Embryonic facial prominence (tissue), 1 donor: ENCODE measurements at regions not wholly inside any gene's neighbourhood (a gene's known extent, or its start where the extent isn't known, plus 50 kb on each side); places are given as distances from the start of the nearest gene placed in this dataset.
"Not testable (repeated sequence)": the region's sequence is repeated elsewhere in the genome, so short reads cannot be mapped to it uniquely, and the experiment has no call there.

Experiments
- DNase-seq: peaks from one replicate; pipeline ENCODE4 v3.0.0-alpha.2; 2016; ENCODE audit errors: extremely low spot score

- DNase-seq: no peak
These were observed 57.8 kb downstream of the OR2B2 start for GRCh38 chr6:27854421-27854820.

GRCh38 chr6:27851440-27851839, 60.8 kb downstream of the OR2B2 start:
- DNase-seq: no peak

GRCh38 chr6:27849001-27849400, 63.2 kb downstream of the OR2B2 start:
- not testable (repeated sequence) for DNase-seq

- DNase-seq: no peak
These were observed 64.5 kb downstream of the OR2B2 start for GRCh38 chr6:27847706-27848105.

- DNase-seq: no peak
These were observed 71.6 kb downstream of the OR2B2 start for GRCh38 chr6:27840572-27840971.

GRCh38 chr6:27839626-27840475, 72.3 kb downstream of the OR2B2 start:
- no peak for DNase-seq

GRCh38 chr6:27838945-27839625, 73.1 kb downstream of the OR2B2 start:
- DNase-seq: no peak

GRCh38 chr6:27838058-27838944, 73.9 kb downstream of the OR2B2 start:
- peak; percentile 99 for DNase-seq

GRCh38 chr6:27837625-27838057, 74.6 kb downstream of the OR2B2 start:
- DNase-seq: no peak

GRCh38 chr6:27836783-27837624, 75.2 kb downstream of the OR2B2 start:
- peak; percentile 90 for DNase-seq

GRCh38 chr6:27836141-27836782, 75.9 kb downstream of the OR2B2 start:
- no peak for DNase-seq

- no peak for DNase-seq
These were observed 77.2 kb downstream of the OR2B2 start for GRCh38 chr6:27834879-27835549.

- no peak for DNase-seq
These were observed 77.8 kb downstream of the OR2B2 start for GRCh38 chr6:27834384-27834783.

GRCh38 chr6:27831434-27832081, 80.6 kb downstream of the OR2B2 start:
- DNase-seq: not testable (repeated sequence)

- DNase-seq: not testable (repeated sequence)
These were observed 81.4 kb downstream of the OR2B2 start for GRCh38 chr6:27830600-27831433.

- DNase-seq: no peak
These were observed 82.0 kb downstream of the OR2B2 start for GRCh38 chr6:27830212-27830599.

GRCh38 chr6:27829453-27830211, 82.6 kb downstream of the OR2B2 start:
- no peak for DNase-seq

GRCh38 chr6:27827477-27827876, 84.7 kb downstream of the OR2B2 start:
- DNase-seq: not testable (repeated sequence)
